HCT116 (cell line): ENCODE measurements at regions not wholly inside any gene's neighbourhood (a gene's known extent, or its start where the extent isn't known, plus 50 kb on each side); places are given as distances from the start of the nearest gene placed in this dataset.

Experiments
- ATAC-seq: fragments of 200-7000 bp; cut with Tn5 transposase; 2 replicates; pipeline ENCODE4 v1.9.1; 2020; ENCODE audit warnings: mild to moderate bottlenecking, moderate library complexity
- BruUV-seq: library from RNA; stranded (reverse); fragments of 400-500 nt; replicated peaks from 2 replicates; lab custom pipeline; 2021; lab: Mats Ljungman, UMichigan
- CTCF ChIA-PET: fragments of 300-600 bp; sonication (Branson Sonifier 250); formaldehyde crosslinking; loops from one replicate; lab custom pipeline; 2021; ENCODE audit warnings: antibody characterized with exemption; lab: Charles Lee
- POLR2A ChIA-PET: fragments of 300-600, 350-600 bp; sonication (Branson Sonifier 250); formaldehyde crosslinking; loops from one replicate; lab custom pipeline; 2021; ENCODE audit warnings: antibody characterized with exemption; lab: Charles Lee
- RAD21 ChIA-PET, 2 experiments: fragments of 300-600 bp; sonication (Branson Sonifier 250); formaldehyde crosslinking; loops; one replicate each; lab custom pipeline; 2023; ENCODE audit warnings: low total read pairs in 2 of 2; ENCODE audit not compliant: uncharacterized antibody in 2 of 2, unreplicated experiment in 2 of 2, low non-redundant PET in 1 of 2; lab: Charles Lee
- DNase-seq: peaks from one replicate; pipeline ENCODE4 v3.0.0-alpha.2; 2010; ENCODE audit warnings: low read depth, low spot score
- H2AFZ ChIP-seq: fragments of 200-600 bp; shearing (Covaris generic), sonication (generic); 2 replicates; pipeline ENCODE4 v1.6.1; 2017; ENCODE audit warnings: low read depth, mixed run types, mixed read lengths, antibody characterized with exemption, low read length; ENCODE audit not compliant: poor library complexity, severe bottlenecking
- H3K27ac ChIP-seq: 2 replicates; pipeline ENCODE4 v1.5.1; 2012; ENCODE audit warnings: low read depth, low read length
- H3K27me3 ChIP-seq: fragments of 200-600 bp; sonication (generic); 2 replicates; pipeline ENCODE4 v1.6.1; 2016; ENCODE audit warnings: mixed run types, low read length, mixed read lengths; ENCODE audit not compliant: insufficient read depth
- H3K36me3 ChIP-seq, 2 experiments: fragments of 200-500 bp in 1 of 2; fragments of 200-600 bp in 1 of 2; sonication (Bioruptor generic) in 1 of 2; sonication (generic) in 1 of 2; 2 replicates each; pipeline versions ENCODE4 v1.5.1 to v1.6.1; 2014 to 2016; ENCODE audit warnings: low read length in 2 of 2, inconsistent platforms in 1 of 2, mixed read lengths in 1 of 2, mixed run types in 1 of 2; ENCODE audit not compliant: insufficient read depth in 2 of 2, control insufficient read depth in 1 of 2
- H3K4me1 ChIP-seq, 2 experiments: fragments of 200-600 bp in 1 of 2; sonication (generic) in 1 of 2; 2 replicates each; pipeline versions ENCODE4 v1.5.1 to v1.6.1; 2012 to 2017; ENCODE audit warnings: low read length in 2 of 2, inconsistent platforms in 1 of 2, mild to moderate bottlenecking in 1 of 2, mixed read lengths in 1 of 2, mixed run types in 1 of 2, moderate library complexity in 1 of 2; ENCODE audit not compliant: insufficient read depth in 2 of 2, control insufficient read depth in 1 of 2
- H3K4me2 ChIP-seq: fragments of 200-600 bp; sonication (generic); 2 replicates; pipeline ENCODE4 v1.6.1; 2017; ENCODE audit warnings: mixed run types, low read length, mixed read lengths
- H3K4me3 ChIP-seq, 2 experiments: fragments of 200-600 bp in 1 of 2; sonication (generic) in 1 of 2; replicated peaks in 1 of 2; 2 replicates each; pipeline ENCODE4 v1.5.1; 2011 to 2016; ENCODE audit warnings: low read length in 2 of 2, control low read depth in 1 of 2, low read depth in 1 of 2, mild to moderate bottlenecking in 1 of 2, mixed read lengths in 1 of 2, mixed run types in 1 of 2
- H3K79me2 ChIP-seq: fragments of 200-600 bp; sonication (generic); 2 replicates; pipeline ENCODE4 v1.6.1; 2017; ENCODE audit warnings: mild to moderate bottlenecking, mixed run types, low read length, moderate library complexity, mixed read lengths; ENCODE audit not compliant: insufficient read depth
- H3K9ac ChIP-seq: fragments of 200-600 bp; sonication (generic); 2 replicates; pipeline ENCODE4 v1.6.1; 2016; ENCODE audit warnings: low read length, mixed read lengths
- H3K9me2 ChIP-seq: fragments of 200-600 bp; sonication (generic), shearing (Covaris generic); 2 replicates; pipeline ENCODE4 v1.6.1; 2017; ENCODE audit warnings: mixed run types, mild to moderate bottlenecking, moderate library complexity; ENCODE audit not compliant: insufficient read depth
- H3K9me3 ChIP-seq, 2 experiments: fragments of 200-500 bp in 1 of 2; fragments of 200-600 bp in 1 of 2; sonication (Bioruptor generic) in 1 of 2; sonication (generic) in 1 of 2; 2 replicates each; pipeline ENCODE4 v1.6.1; 2014 to 2017; ENCODE audit warnings: low read length in 2 of 2, mixed read lengths in 2 of 2, inconsistent platforms in 1 of 2, low read depth in 1 of 2, mild to moderate bottlenecking in 1 of 2, mixed run types in 1 of 2, moderate library complexity in 1 of 2; ENCODE audit not compliant: control insufficient read depth in 1 of 2, insufficient read depth in 1 of 2
- H4K20me1 ChIP-seq: fragments of 200-600 bp; sonication (generic), shearing (Covaris generic); 2 replicates; pipeline ENCODE4 v1.6.1; 2017; ENCODE audit warnings: mixed run types, mild to moderate bottlenecking, moderate library complexity; ENCODE audit not compliant: insufficient read depth
- CBX3 ChIP-seq: IDR thresholded peaks from 2 replicates; pipeline ENCODE4 v1.6.1; 2012; ENCODE audit warnings: low read depth
- CEBPB ChIP-seq: IDR thresholded peaks from 2 replicates; pipeline ENCODE4 v1.6.1; 2012; ENCODE audit warnings: low read depth
- CTCF ChIP-seq, 3 experiments: fragments of 200-600 bp in 1 of 3; sonication (generic) in 1 of 3; IDR thresholded peaks in 2 of 3; conservative IDR thresholded peaks in 1 of 3; 2 replicates each; pipeline ENCODE4 v1.5.1; 2012 to 2017; ENCODE audit warnings: low read depth in 2 of 3, low read length in 2 of 3, antibody characterized with exemption in 1 of 3, borderline replicate concordance in 1 of 3, control low read depth in 1 of 3, mild to moderate bottlenecking in 1 of 3, mixed read lengths in 1 of 3, mixed run types in 1 of 3, moderate library complexity in 1 of 3; ENCODE audit not compliant: insufficient read depth in 1 of 3
- EZH2phosphoT487 ChIP-seq: fragments of 200-600 bp; IDR thresholded peaks from 2 replicates; pipeline ENCODE4 v1.6.1; 2018; ENCODE audit warnings: antibody characterized with exemption, borderline replicate concordance
- JUND ChIP-seq: IDR thresholded peaks from 2 replicates; pipeline ENCODE4 v1.6.1; 2012
- MAX ChIP-seq: IDR thresholded peaks from 2 replicates; pipeline ENCODE4 v1.6.1; 2012
- POLR2A ChIP-seq: IDR thresholded peaks from 2 replicates; pipeline ENCODE4 v1.7.0; 2011; ENCODE audit warnings: borderline replicate concordance; ENCODE audit not compliant: insufficient read depth, insufficient read length; ENCODE audit errors: extremely low read depth
- RAD21 ChIP-seq: IDR thresholded peaks from 2 replicates; pipeline ENCODE4 v1.6.1; 2012; ENCODE audit warnings: low read depth, mild to moderate bottlenecking
- REST ChIP-seq: IDR thresholded peaks from 2 replicates; pipeline ENCODE4 v1.6.1; 2012; ENCODE audit warnings: low read depth
- SIN3A ChIP-seq: IDR thresholded peaks from 2 replicates; pipeline ENCODE4 v1.6.1; 2012; ENCODE audit warnings: low read depth
- TCF7L2 ChIP-seq: IDR thresholded peaks from 2 replicates; pipeline ENCODE4 v1.7.0; 2011; ENCODE audit warnings: borderline replicate concordance, inconsistent platforms; ENCODE audit not compliant: insufficient read depth, insufficient read length; ENCODE audit errors: extremely low read depth
- ZNF274 ChIP-seq: fragments of 200-500 bp; sonication (Bioruptor generic); IDR thresholded peaks from 2 replicates; pipeline ENCODE4 v1.6.1; 2014; ENCODE audit warnings: mild to moderate bottlenecking, low read depth, low read length, inconsistent platforms
- intact Hi-C: fragments of 100-400 bp; cut with micrococcal nuclease; formaldehyde crosslinking; loops from 2 replicates; pipeline ENCODE4 v1.10.0; 2022

GRCh38 chr5:101370181-101370580, 467.1 kb upstream of the ST8SIA4 start:
- ATAC-seq (no peak), DNase-seq (no peak)
- H2AFZ ChIP-seq: no peak overlapping the region
- H3K79me2 ChIP-seq: no peaks in the 10 kb centered on the region
- CTCF ChIA-PET: interaction anchor here (0.9 kb wide), 1 partner anchor 20 kb away, joined by 3 read pairs; no protein-coding TSS in a partner anchor
- no peak overlapping the region for H3K27ac ChIP-seq
- H3K27me3 ChIP-seq: no peaks in the 10 kb centered on the region
- RAD21 ChIA-PET: no interaction called here
- H3K4me2 ChIP-seq: no peak overlapping the region
- no peak overlapping the region for H3K9ac ChIP-seq
- H3K4me1 ChIP-seq: no peaks in the 10 kb centered on the region
- no TSS peak for BruUV-seq
- no peaks in the 10 kb centered on the region for H4K20me1 ChIP-seq
- H3K4me3 ChIP-seq: no peak overlapping the region
- TF ChIP-seq SIN3A: no peak
- TF ChIP-seq JUND: no peak
- no peak for TF ChIP-seq CTCF (IDR thresholded peaks at IDR 0.05 in 2 of 3, conservative IDR thresholded peaks at IDR 0.05 in 1 of 3; ENCODE audit: borderline replicate concordance in 1 of 3, insufficient read depth in 1 of 3, low read depth in 2 of 3, low read length in 2 of 3)
- TF ChIP-seq REST: no peak
- no peak for TF ChIP-seq CBX3
- no peak for TF ChIP-seq EZH2phosphoT487
- no peak for TF ChIP-seq ZNF274
- no peak for TF ChIP-seq TCF7L2
- no peak for TF ChIP-seq POLR2A
- TF ChIP-seq CEBPB: no peak
- TF ChIP-seq RAD21: no peak
- TF ChIP-seq MAX: no peak
- intact Hi-C loops: no loop called here
- H3K36me3 ChIP-seq: no peaks in the 10 kb centered on the region
- POLR2A ChIA-PET: no interaction called here
- no peaks in the 10 kb centered on the region for H3K9me2 ChIP-seq
- no peaks in the 10 kb centered on the region for H3K9me3 ChIP-seq
